GM12878 (cell line): ENCODE measurements at regions not wholly inside any gene's neighbourhood (a gene's known extent, or its start where the extent isn't known, plus 50 kb on each side); places are given as distances from the start of the nearest gene placed in this dataset.

Experiments
- ATAC-seq: fragments of 200-7000 bp; cut with Tn5 transposase; 3 replicates; pipeline ENCODE4 v1.9.1; 2020; ENCODE audit warnings: mild to moderate bottlenecking, moderate library complexity
- BruUV-seq: library from RNA; stranded (reverse); fragments of 400-500 nt; replicated peaks from 2 replicates; lab custom pipeline; 2021; lab: Mats Ljungman, UMichigan
- CTCF ChIA-PET: fragments of 300-600 bp; sonication (Branson Sonifier 250); formaldehyde crosslinking; extraction: SDS; loops from one replicate; lab custom pipeline; 2021; ENCODE audit warnings: inconsistent platforms; lab: Yijun Ruan, JAX
- POLR2A ChIA-PET: fragments of 350-600 bp; formaldehyde crosslinking; extraction: SDS; loops from one replicate; lab custom pipeline; 2021; ENCODE audit warnings: inconsistent platforms; lab: Charles Lee
- RAD21 ChIA-PET: fragments of 300-600 bp; sonication (Branson Sonifier 250); formaldehyde crosslinking; loops from one replicate; lab custom pipeline; 2023; ENCODE audit warnings: antibody characterized with exemption; ENCODE audit not compliant: unreplicated experiment; lab: Charles Lee
- SMC1A ChIA-PET: fragments of 300-600 bp; sonication (Branson Sonifier 250); formaldehyde crosslinking; loops from one replicate; lab custom pipeline; 2023; ENCODE audit not compliant: unreplicated experiment, uncharacterized antibody; lab: Charles Lee
- DNase-seq: peaks from one replicate; pipeline ENCODE4 v3.0.0-alpha.2; 2011; ENCODE audit warnings: low read depth, low spot score
- FAIRE-seq: peaks from 3 replicates; lab custom pipeline; 2011; peaks lifted over from hg19 to GRCh38; lab: Jason Lieb, UNC
- H2AFZ ChIP-seq: 2 replicates; pipeline ENCODE4 v1.6.0; 2011; ENCODE audit warnings: low read depth, low read length, control low read depth; ENCODE audit not compliant: control insufficient read depth
- H3K27ac ChIP-seq: 2 replicates; pipeline ENCODE4 v1.5.1; 2011; ENCODE audit warnings: control low read depth; ENCODE audit not compliant: control insufficient read depth, insufficient read depth
- H3K27me3 ChIP-seq, 2 experiments: replicated peaks in 1 of 2; 2 replicates each; pipeline versions ENCODE4 v1.6.0 to v1.6.1; 2011; ENCODE audit warnings: low read length in 1 of 2; ENCODE audit not compliant: control insufficient read depth in 2 of 2, insufficient read depth in 2 of 2
- H3K36me3 ChIP-seq, 2 experiments: 2 replicates each; pipeline ENCODE4 v1.5.1; 2011; ENCODE audit warnings: low read length in 1 of 2; ENCODE audit not compliant: control insufficient read depth in 2 of 2, insufficient read depth in 2 of 2
- H3K4me1 ChIP-seq: 2 replicates; pipeline ENCODE4 v1.6.1; 2011; ENCODE audit warnings: mild to moderate bottlenecking, low read length, moderate library complexity, mixed read lengths; ENCODE audit not compliant: control insufficient read depth, insufficient read depth
- H3K4me2 ChIP-seq: 2 replicates; pipeline ENCODE4 v1.6.0; 2011; ENCODE audit warnings: control low read depth; ENCODE audit not compliant: control insufficient read depth, insufficient read depth
- H3K4me3 ChIP-seq: fragments of 200-600 bp; sonication (generic); 2 replicates; pipeline ENCODE4 v1.5.1; 2016
- H3K79me2 ChIP-seq: 2 replicates; pipeline ENCODE4 v1.6.0; 2011; ENCODE audit warnings: low read length; ENCODE audit not compliant: control insufficient read depth, insufficient read depth
- H3K9ac ChIP-seq: 2 replicates; pipeline ENCODE4 v1.8.0; 2011; ENCODE audit warnings: low read length, control low read depth, mixed read lengths; ENCODE audit not compliant: control insufficient read depth, insufficient read depth
- H3K9me3 ChIP-seq: replicated peaks from 3 replicates; pipeline ENCODE4 v1.5.1; 2011; ENCODE audit warnings: mild to moderate bottlenecking, low read length; ENCODE audit not compliant: control insufficient read depth, insufficient read depth
- H4K20me1 ChIP-seq: 2 replicates; pipeline ENCODE4 v1.6.0; 2011; ENCODE audit not compliant: control insufficient read depth, insufficient read depth
- BCL11A ChIP-seq: IDR thresholded peaks from 2 replicates; pipeline ENCODE4 v1.6.1; 2011; ENCODE audit warnings: low read depth, low read length
- HDAC2 ChIP-seq: fragments of 200-600 bp; sonication (generic); IDR thresholded peaks from 2 replicates; pipeline ENCODE4 v1.6.1; 2017
- IKZF2 ChIP-seq, 2 experiments: fragments of 450-650 bp; IDR thresholded peaks; 2 replicates each; pipeline ENCODE4 v1.6.1; 2017; ENCODE audit warnings: mild to moderate bottlenecking in 2 of 2, moderate library complexity in 2 of 2
- IRF4 ChIP-seq: IDR thresholded peaks from 2 replicates; pipeline ENCODE4 v1.6.1; 2011; ENCODE audit warnings: low read depth, low read length
- MTA3 ChIP-seq: IDR thresholded peaks from 2 replicates; pipeline ENCODE4 v1.6.1; 2012; ENCODE audit warnings: low read length, inconsistent platforms, borderline replicate concordance
- USF1 ChIP-seq: IDR thresholded peaks from 2 replicates; pipeline ENCODE4 v1.6.1; 2011; ENCODE audit warnings: borderline replicate concordance, low read depth, mild to moderate bottlenecking, moderate library complexity, mixed read lengths, low read length; ENCODE audit not compliant: insufficient read depth; ENCODE audit errors: extremely low read length
- ZNF24 ChIP-seq: fragments of 450-650 bp; IDR thresholded peaks from 2 replicates; pipeline ENCODE4 v1.6.1; 2017; ENCODE audit warnings: antibody characterized with exemption, mild to moderate bottlenecking
- WGBS: methylation state at CpG from one replicate; pipeline ENCODE4 v1.1.6; 2016; ENCODE audit warnings: low lambda C conversion rate; ENCODE audit not compliant: insufficient replicate concordance, insufficient coverage; ENCODE audit errors: missing lambda C conversion rate; 5-methylcytosine and 5-hydroxymethylcytosine counted together
- in situ Hi-C: fragments of 300-500 bp; cut with MboI; formaldehyde crosslinking; loops from 9 replicates; pipeline ENCODE4 v1.14.3; 2018; ENCODE audit warnings: mixed read lengths
- intact Hi-C: fragments of 100-400 bp; cut with micrococcal nuclease; formaldehyde crosslinking; loops from one replicate; pipeline ENCODE4 v1.14.2; 2022; ENCODE audit not compliant: unreplicated experiment
- TF ChIP-seq, protein P1 (sequence below): IDR thresholded peaks from 2 replicates; pipeline ENCODE4 v1.6.1; 2011; ENCODE audit warnings: borderline replicate concordance, low read depth, mild to moderate bottlenecking, moderate library complexity, low read length; ENCODE audit not compliant: insufficient read depth, poor library complexity, severe bottlenecking

DNA sequence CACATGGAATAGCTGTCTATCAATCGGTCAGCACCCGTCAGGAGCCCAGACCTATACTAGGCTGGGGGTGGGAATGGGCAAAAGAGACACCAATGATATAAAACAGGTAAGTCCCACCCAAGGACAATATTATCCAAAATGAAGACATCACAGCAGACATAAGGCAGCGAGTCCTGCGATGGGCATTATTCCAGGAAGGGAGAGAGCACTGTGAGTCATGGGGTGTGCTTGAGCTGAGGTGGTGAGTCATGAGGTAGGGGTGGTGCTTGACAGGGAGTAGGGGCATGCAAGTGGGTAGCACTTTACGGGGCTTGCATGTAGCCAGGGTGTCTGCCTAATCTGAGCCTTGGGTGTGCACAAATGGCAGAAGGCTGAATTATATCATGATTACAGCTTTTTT is 605.0 kb upstream of the CADM1 start:
- no peak overlapping the region for H2AFZ ChIP-seq
- H3K4me1 ChIP-seq: no peaks in the 10 kb centered on the region
- no peak overlapping the region for H3K4me2 ChIP-seq
- ChIA-PET POLR2A (no interaction called here), CTCF (interaction anchor here (1.2 kb wide), 1 partner anchor 8 kb away, joined by 3 read pairs; no protein-coding TSS in a partner anchor), RAD21 (no interaction called here), SMC1A (interaction anchor here (1.0 kb wide), 1 partner anchor 12 kb away, joined by 3 read pairs; no protein-coding TSS in a partner anchor)
- H3K4me3 ChIP-seq: no peak overlapping the region
- H3K27me3 ChIP-seq: peaks cover 0 to 7% of the 10 kb centered on the region in 2 experiments; a peak in 3 of 4 replicates
- no peak overlapping the region for H3K27ac ChIP-seq
- TF ChIP-seq ZNF24 (no peak), HDAC2 (no peak), BCL11A (no peak), IKZF2 (IDR thresholded peaks at IDR 0.05) (no peak), USF1 (no peak), IRF4 (no peak), MTA3 (no peak)
- TF ChIP-seq, protein P1, sequence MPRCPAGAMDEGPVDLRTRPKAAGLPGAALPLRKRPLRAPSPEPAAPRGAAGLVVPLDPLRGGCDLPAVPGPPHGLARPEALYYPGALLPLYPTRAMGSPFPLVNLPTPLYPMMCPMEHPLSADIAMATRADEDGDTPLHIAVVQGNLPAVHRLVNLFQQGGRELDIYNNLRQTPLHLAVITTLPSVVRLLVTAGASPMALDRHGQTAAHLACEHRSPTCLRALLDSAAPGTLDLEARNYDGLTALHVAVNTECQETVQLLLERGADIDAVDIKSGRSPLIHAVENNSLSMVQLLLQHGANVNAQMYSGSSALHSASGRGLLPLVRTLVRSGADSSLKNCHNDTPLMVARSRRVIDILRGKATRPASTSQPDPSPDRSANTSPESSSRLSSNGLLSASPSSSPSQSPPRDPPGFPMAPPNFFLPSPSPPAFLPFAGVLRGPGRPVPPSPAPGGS: no peak
- in situ Hi-C loops: no loop called here
- ATAC-seq: no peak
- H4K20me1 ChIP-seq: 0 out of 2 replicates have a peak, but pooled peaks cover 4% of the 10 kb centered on the region
- no peaks in the 10 kb centered on the region; the same call in 2 of the 3 replicates for H3K9me3 ChIP-seq
- H3K9ac ChIP-seq: no peak overlapping the region
- 37% methylated on average over 5 of the region's 5 CpGs for WGBS
- BruUV-seq: no TSS peak
- no peaks in the 10 kb centered on the region for H3K36me3 ChIP-seq
- H3K79me2 ChIP-seq: no peaks in the 10 kb centered on the region
- no peak for DNase-seq
- no peak for FAIRE-seq
- intact Hi-C loops: no loop called here
